Uterus (tissue), 2 donors: ENCODE measurements at regions not wholly inside any gene's neighbourhood (a gene's known extent, or its start where the extent isn't known, plus 50 kb on each side); places are given as distances from the start of the nearest gene placed in this dataset.

ENCODE experiments used
- CTCF ChIP-seq, 4 experiments: fragments of 200-600 bp in 2 of 4; fragments of 450-650 bp in 2 of 4; sonication (generic) in 2 of 4; IDR thresholded peaks; one replicate each; pipeline ENCODE4 v1.5.1; 2016 to 2019; ENCODE audit warnings: antibody characterized with exemption in 4 of 4, mild to moderate bottlenecking in 2 of 4, moderate library complexity in 1 of 4
- POLR2A ChIP-seq, 2 donors: fragments of 450-650 bp; IDR thresholded peaks; one replicate each; pipeline ENCODE4 v1.6.1; 2016; ENCODE audit warnings: antibody characterized with exemption in 2 of 2, mild to moderate bottlenecking in 1 of 2, moderate library complexity in 1 of 2

GRCh38 chr6:122308074-122308473 lies 91.4 kb upstream of the HSF2 start:
- TF ChIP-seq POLR2A (IDR thresholded peaks at IDR 0.05), result no peak
- TF ChIP-seq CTCF (IDR thresholded peaks at IDR 0.05), result no peak
